Activated B cell treated with CpG ODN at 0.5 μM for 24 hours (primary cell): ENCODE measurements at regions not wholly inside any gene's neighbourhood (a gene's known extent, or its start where the extent isn't known, plus 50 kb on each side); places are given as distances from the start of the nearest gene placed in this dataset.

Experiments
- ATAC-seq: fragments of 200-7000 bp; cut with Tn5 transposase; one replicate; pipeline ENCODE4 v1.10.0; 2021; ENCODE audit warnings: low read depth, mild to moderate bottlenecking, moderate library complexity
- CTCF ChIA-PET: fragments of 350-600 bp; sonication (Branson Sonifier 250); formaldehyde crosslinking; loops from one replicate; lab custom pipeline; 2021; ENCODE audit warnings: antibody characterized with exemption; lab: Charles Lee
- POLR2A ChIA-PET: fragments of 350-600 bp; sonication (Branson Sonifier 250); formaldehyde crosslinking; loops from one replicate; lab custom pipeline; 2021; ENCODE audit warnings: antibody characterized with exemption; lab: Charles Lee
- DNase-seq: peaks from one replicate; pipeline ENCODE4 v3.0.0; 2022
- H3K27ac Mint-ChIP-seq: one replicate; pipeline ENCODE4 v1.8.0; 2020; ENCODE audit warnings: mixed read lengths
- H3K27me3 Mint-ChIP-seq: one replicate; pipeline ENCODE4 v1.8.0; 2021; ENCODE audit warnings: mixed read lengths
- H3K36me3 Mint-ChIP-seq: one replicate; pipeline ENCODE4 v1.8.0; 2021; ENCODE audit warnings: low read depth, mixed read lengths
- H3K4me1 Mint-ChIP-seq: one replicate; pipeline ENCODE4 v1.8.0; 2021; ENCODE audit warnings: mixed read lengths
- H3K4me3 Mint-ChIP-seq: one replicate; pipeline ENCODE4 v1.8.0; 2020; ENCODE audit warnings: mild to moderate bottlenecking, mixed read lengths
- H3K9me3 Mint-ChIP-seq: one replicate; pipeline ENCODE4 v1.8.0; 2020; ENCODE audit warnings: mixed read lengths
- CTCF ChIP-seq: fragments of 200-600 bp; IDR thresholded peaks from one replicate; pipeline ENCODE4 v1.8.0; 2022; ENCODE audit warnings: antibody characterized with exemption, mild to moderate bottlenecking
- intact Hi-C: fragments of 100-400 bp; cut with micrococcal nuclease; formaldehyde crosslinking; loops from one replicate; pipeline ENCODE4 v1.15.1; 2024

- no peak for ATAC-seq
- CTCF ChIA-PET: no interaction called here
- H3K4me1 Mint-ChIP-seq: no peaks in the 10 kb centered on the region
These were observed 675.4 kb downstream of the RERGL start for GRCh38 chr12:17414596-17414995.

GRCh38 chr12:17411662-17412061 is 678.3 kb downstream of the RERGL start:
- no peak for DNase-seq
- Mint-ChIP-seq H3K4me3 (no peak overlapping the region), H3K4me1 (no peaks in the 10 kb centered on the region), H3K36me3 (no peaks in the 10 kb centered on the region), H3K27ac (no peak overlapping the region), H3K27me3 (no peaks in the 10 kb centered on the region), H3K9me3 (peaks cover 10% of the 10 kb centered on the region)
- POLR2A ChIA-PET: no interaction called here
- TF ChIP-seq CTCF: no peak
- intact Hi-C loops: no loop called here
- CTCF ChIA-PET: no interaction called here
- no peak for ATAC-seq

More at GRCh38 chr12:17414596-17414995, 675.4 kb downstream of the RERGL start:
- Mint-ChIP-seq H3K4me3 (no peak overlapping the region), H3K9me3 (peaks cover 14% of the 10 kb centered on the region), H3K27me3 (no peaks in the 10 kb centered on the region), H3K27ac (no peak overlapping the region), H3K36me3 (no peaks in the 10 kb centered on the region)
- no peak for TF ChIP-seq CTCF
- intact Hi-C loops: no loop called here
- DNase-seq: no peak
- POLR2A ChIA-PET: no interaction called here

- ATAC-seq (no peak), DNase-seq (no peak)
- H3K36me3 Mint-ChIP-seq: no peaks in the 10 kb centered on the region
- ChIA-PET POLR2A (no interaction called here), CTCF (no interaction called here)
- no peak overlapping the region for H3K4me3 Mint-ChIP-seq
- no peak overlapping the region for H3K27ac Mint-ChIP-seq
- no peaks in the 10 kb centered on the region for H3K4me1 Mint-ChIP-seq
- no peaks in the 10 kb centered on the region for H3K27me3 Mint-ChIP-seq
- intact Hi-C loops: no loop called here
- peaks cover 12% of the 10 kb centered on the region for H3K9me3 Mint-ChIP-seq
- no peak for TF ChIP-seq CTCF
These were observed 701.3 kb downstream of the RERGL start for GRCh38 chr12:17388679-17389078.

GRCh38 chr12:17383321-17383720 is 706.7 kb downstream of the RERGL start:
- DNase-seq: no peak
- CTCF ChIA-PET: no interaction called here

GRCh38 chr12:17381211-17381610 is 708.8 kb downstream of the RERGL start:
- intact Hi-C loops: no loop called here
- H3K36me3 Mint-ChIP-seq: no peaks in the 10 kb centered on the region
- peaks cover 7% of the 10 kb centered on the region for H3K9me3 Mint-ChIP-seq
- no peak for DNase-seq
- no peak overlapping the region for H3K27ac Mint-ChIP-seq
- no peaks in the 10 kb centered on the region for H3K27me3 Mint-ChIP-seq
- no peaks in the 10 kb centered on the region for H3K4me1 Mint-ChIP-seq
- H3K4me3 Mint-ChIP-seq: no peak overlapping the region
- ATAC-seq: no peak
- no peak for TF ChIP-seq CTCF
- CTCF ChIA-PET: no interaction called here
- POLR2A ChIA-PET: no interaction called here

More at GRCh38 chr12:17383321-17383720, 706.7 kb downstream of the RERGL start:
- no peak for ATAC-seq
- POLR2A ChIA-PET: no interaction called here
- H3K4me3 Mint-ChIP-seq: no peak overlapping the region
- intact Hi-C loops: no loop called here
- H3K27me3 Mint-ChIP-seq: no peaks in the 10 kb centered on the region
- no peak overlapping the region for H3K27ac Mint-ChIP-seq
- H3K4me1 Mint-ChIP-seq: no peaks in the 10 kb centered on the region
- no peaks in the 10 kb centered on the region for H3K36me3 Mint-ChIP-seq
- TF ChIP-seq CTCF: no peak
- peaks cover 7% of the 10 kb centered on the region for H3K9me3 Mint-ChIP-seq
